Keratinocyte (primary cell): ENCODE measurements at regions not wholly inside any gene's neighbourhood (a gene's known extent, or its start where the extent isn't known, plus 50 kb on each side); places are given as distances from the start of the nearest gene placed in this dataset.

Experiments
- DNase-seq: peaks from one replicate; pipeline ENCODE4 v3.0.0-alpha.2; 2011; ENCODE audit warnings: low read depth, missing footprints, low spot score
- FAIRE-seq: peaks from 2 replicates; lab custom pipeline; 2011; peaks lifted over from hg19 to GRCh38; lab: Jason Lieb, UNC
- H2AFZ ChIP-seq: 2 replicates; pipeline ENCODE4 v1.6.0; 2012; ENCODE audit warnings: low read length, control low read depth, inconsistent platforms; ENCODE audit not compliant: control insufficient read depth
- H3K27ac ChIP-seq: 2 replicates; pipeline ENCODE4 v1.5.1; 2011; ENCODE audit warnings: low read length; ENCODE audit not compliant: control insufficient read depth, insufficient read depth
- H3K27me3 ChIP-seq: 3 replicates; pipeline ENCODE4 v1.6.0; 2011; ENCODE audit warnings: low read length; ENCODE audit not compliant: control insufficient read depth, insufficient read depth; ENCODE audit errors: extremely low read depth
- H3K36me3 ChIP-seq, 2 experiments: 2 replicates in 1 of 2; 3 replicates in 1 of 2; pipeline ENCODE4 v1.5.1; 2011; ENCODE audit warnings: low read length in 2 of 2, mild to moderate bottlenecking in 1 of 2; ENCODE audit not compliant: control insufficient read depth in 2 of 2, insufficient read depth in 2 of 2; ENCODE audit errors: extremely low read depth in 1 of 2
- H3K4me1 ChIP-seq: 3 replicates; pipeline ENCODE4 v1.5.1; 2011; ENCODE audit warnings: low read length; ENCODE audit not compliant: control insufficient read depth, insufficient read depth; ENCODE audit errors: extremely low read depth
- H3K4me2 ChIP-seq: 3 replicates; pipeline ENCODE4 v1.6.0; 2011; ENCODE audit warnings: low read depth, low read length; ENCODE audit not compliant: control insufficient read depth, insufficient read depth; ENCODE audit errors: extremely low read depth
- H3K4me3 ChIP-seq, 3 experiments: fragments of 200-600 bp in 1 of 3; sonication (generic) in 1 of 3; 2 replicates in 2 of 3; 3 replicates in 1 of 3; pipeline ENCODE4 v1.5.1; 2011 to 2016; ENCODE audit warnings: low read length in 3 of 3, mild to moderate bottlenecking in 3 of 3, control low read depth in 2 of 3, inconsistent platforms in 1 of 3, low read depth in 1 of 3, mixed read lengths in 1 of 3, mixed run types in 1 of 3, moderate library complexity in 1 of 3; ENCODE audit not compliant: control insufficient read depth in 2 of 3, insufficient read depth in 2 of 3; ENCODE audit errors: extremely low read depth in 1 of 3
- H3K79me2 ChIP-seq: 2 replicates; pipeline ENCODE4 v1.6.0; 2012; ENCODE audit warnings: low read length; ENCODE audit not compliant: control insufficient read depth, insufficient read depth
- H3K9ac ChIP-seq: 3 replicates; pipeline ENCODE4 v1.6.0; 2011; ENCODE audit warnings: low read length; ENCODE audit not compliant: control insufficient read depth, insufficient read depth; ENCODE audit errors: extremely low read depth
- H3K9me1 ChIP-seq: 3 replicates; pipeline ENCODE4 v1.6.0; 2011; ENCODE audit warnings: low read length; ENCODE audit not compliant: control insufficient read depth, insufficient read depth; ENCODE audit errors: extremely low read depth
- H3K9me3 ChIP-seq: 2 replicates; pipeline ENCODE4 v1.5.1; 2012; ENCODE audit warnings: low read depth, low read length; ENCODE audit not compliant: control insufficient read depth
- H4K20me1 ChIP-seq: 3 replicates; pipeline ENCODE4 v1.6.0; 2011; ENCODE audit warnings: low read length; ENCODE audit not compliant: control insufficient read depth, insufficient read depth; ENCODE audit errors: extremely low read depth
- EZH2 ChIP-seq: IDR thresholded peaks from one replicate; pipeline ENCODE4 v1.6.1; 2012; ENCODE audit warnings: inconsistent platforms, mild to moderate bottlenecking, low read length, moderate library complexity
- dilution Hi-C: fragments of 300-500 bp; cut with MboI; formaldehyde crosslinking; loops from one replicate; pipeline ENCODE4 v1.7.0; 2020; ENCODE audit warnings: low sequenced_read_pairs; ENCODE audit not compliant: extremely low pct_ligation_motif_present
- TF ChIP-seq, protein P1 (sequence below), 3 experiments: IDR thresholded peaks in 1 of 3; conservative IDR thresholded peaks in 1 of 3; optimal IDR thresholded peaks in 1 of 3; 2 replicates in 2 of 3; 3 replicates in 1 of 3; pipeline versions ENCODE3 to v1.5.1; 2011; ENCODE audit warnings: low read length in 3 of 3, mild to moderate bottlenecking in 3 of 3, moderate library complexity in 2 of 3, control low read depth in 1 of 3, inconsistent platforms in 1 of 3; ENCODE audit not compliant: insufficient read depth in 2 of 3; ENCODE audit errors: extremely low read depth in 1 of 3

DNA sequence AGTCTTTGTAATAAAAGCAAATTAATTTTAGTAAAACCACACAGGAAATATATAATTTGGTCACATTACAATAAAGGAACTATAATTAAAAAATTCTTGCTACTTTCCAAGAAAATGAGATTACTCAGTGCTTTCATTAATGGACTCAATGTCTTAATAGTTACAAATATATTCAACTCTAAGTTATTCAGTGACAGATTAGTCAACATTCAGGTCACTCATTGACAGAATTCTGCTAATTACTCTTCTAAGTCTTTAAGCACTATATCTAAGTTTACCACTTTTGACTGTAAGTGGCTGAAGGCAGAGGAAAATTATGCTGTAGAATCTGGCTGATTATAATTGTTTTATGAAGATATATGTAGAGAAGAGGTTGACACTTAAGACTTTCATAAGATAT, 1365.0 kb downstream of the EFNB2 start:
- no peaks in the 10 kb centered on the region for H3K36me3 ChIP-seq
- no peaks in the 10 kb centered on the region for H3K79me2 ChIP-seq
- no peaks in the 10 kb centered on the region for H3K4me1 ChIP-seq
- H3K27ac ChIP-seq, result no peak overlapping the region
- H3K9me1 ChIP-seq, result no peaks in the 10 kb centered on the region
- no peaks in the 10 kb centered on the region for H4K20me1 ChIP-seq
- FAIRE-seq (no peak), DNase-seq (no peak)
- dilution Hi-C loops, result no loop called here
- TF ChIP-seq EZH2, result no peak
- TF ChIP-seq, protein P1, sequence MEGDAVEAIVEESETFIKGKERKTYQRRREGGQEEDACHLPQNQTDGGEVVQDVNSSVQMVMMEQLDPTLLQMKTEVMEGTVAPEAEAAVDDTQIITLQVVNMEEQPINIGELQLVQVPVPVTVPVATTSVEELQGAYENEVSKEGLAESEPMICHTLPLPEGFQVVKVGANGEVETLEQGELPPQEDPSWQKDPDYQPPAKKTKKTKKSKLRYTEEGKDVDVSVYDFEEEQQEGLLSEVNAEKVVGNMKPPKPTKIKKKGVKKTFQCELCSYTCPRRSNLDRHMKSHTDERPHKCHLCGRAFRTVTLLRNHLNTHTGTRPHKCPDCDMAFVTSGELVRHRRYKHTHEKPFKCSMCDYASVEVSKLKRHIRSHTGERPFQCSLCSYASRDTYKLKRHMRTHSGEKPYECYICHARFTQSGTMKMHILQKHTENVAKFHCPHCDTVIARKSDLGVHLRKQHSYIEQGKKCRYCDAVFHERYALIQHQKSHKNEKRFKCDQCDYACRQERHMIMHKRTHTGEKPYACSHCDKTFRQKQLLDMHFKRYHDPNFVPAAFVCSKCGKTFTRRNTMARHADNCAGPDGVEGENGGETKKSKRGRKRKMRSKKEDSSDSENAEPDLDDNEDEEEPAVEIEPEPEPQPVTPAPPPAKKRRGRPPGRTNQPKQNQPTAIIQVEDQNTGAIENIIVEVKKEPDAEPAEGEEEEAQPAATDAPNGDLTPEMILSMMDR (optimal IDR thresholded peaks at IDR 0.05 in 1 of 3, IDR thresholded peaks at IDR 0.05 in 1 of 3, conservative IDR thresholded peaks at IDR 0.05 in 1 of 3; ENCODE audit: extremely low read depth in 1 of 3, insufficient read depth in 2 of 3, low read length in 3 of 3), result no peak
- no peak overlapping the region for H3K4me3 ChIP-seq
- H3K4me2 ChIP-seq, result no peak overlapping the region
- H3K9ac ChIP-seq, result no peak overlapping the region
- H3K9me3 ChIP-seq, result no peaks in the 10 kb centered on the region
- H3K27me3 ChIP-seq, result no peaks in the 10 kb centered on the region
- H2AFZ ChIP-seq, result no peak overlapping the region

DNA sequence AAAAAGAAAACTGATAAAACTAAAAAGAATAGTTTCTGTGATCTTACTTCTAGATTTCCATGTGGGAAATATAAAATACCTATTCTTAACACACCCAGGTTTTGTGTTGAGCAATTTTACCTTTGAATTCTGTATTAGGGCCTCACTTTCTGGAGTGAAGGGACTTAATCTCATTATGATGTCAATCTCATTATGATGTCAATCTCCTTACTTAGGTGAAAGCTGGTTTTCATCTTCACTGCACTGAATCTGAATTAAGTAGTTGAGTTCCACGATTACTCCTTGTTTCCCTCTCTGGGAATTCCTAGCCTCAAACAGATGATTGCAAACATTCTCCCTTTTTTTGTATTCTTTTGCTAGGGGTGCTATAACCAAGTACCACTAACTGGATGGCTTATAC, 1367.2 kb downstream of the EFNB2 start:
- no peaks in the 10 kb centered on the region for H3K27me3 ChIP-seq
- H3K4me1 ChIP-seq, result no peaks in the 10 kb centered on the region
- no peak for TF ChIP-seq EZH2
- TF ChIP-seq, protein P1 (optimal IDR thresholded peaks at IDR 0.05 in 1 of 3, IDR thresholded peaks at IDR 0.05 in 1 of 3, conservative IDR thresholded peaks at IDR 0.05 in 1 of 3; ENCODE audit: extremely low read depth in 1 of 3, insufficient read depth in 2 of 3, low read length in 3 of 3), result no peak
- no peaks in the 10 kb centered on the region for H3K9me1 ChIP-seq
- H3K4me2 ChIP-seq, result no peak overlapping the region
- H3K9me3 ChIP-seq, result no peaks in the 10 kb centered on the region
- FAIRE-seq, result no peak
- H3K79me2 ChIP-seq, result no peaks in the 10 kb centered on the region
- dilution Hi-C loops, result no loop called here
- H4K20me1 ChIP-seq, result no peaks in the 10 kb centered on the region
- no peaks in the 10 kb centered on the region for H3K36me3 ChIP-seq
- DNase-seq, result no peak
- H2AFZ ChIP-seq, result no peak overlapping the region
- H3K4me3 ChIP-seq, result no peak overlapping the region
- no peak overlapping the region for H3K27ac ChIP-seq
- no peak overlapping the region for H3K9ac ChIP-seq
